ENCODE measurements at regions not wholly inside any gene's neighbourhood (a gene's known extent, or its start where the extent isn't known, plus 50 kb on each side); places are given as distances from the start of the nearest gene placed in this dataset.

GRCh38 chr12:30090258-30090657 is 306.5 kb upstream of the TMTC1 start:
- Mint-ChIP-seq H3K27me3 (ENCODE audit: low read depth) (peaks cover 15% of the 10 kb centered on the region), H3K9me3 (ENCODE audit: low read depth) (no peaks in the 10 kb centered on the region), H3K27ac (ENCODE audit: unreplicated experiment) (no peak overlapping the region), H3K4me1 (ENCODE audit: low read depth) (peaks cover 18% of the 10 kb centered on the region), H3K4me3 (ENCODE audit: unreplicated experiment) (no peak overlapping the region), H3K36me3 (ENCODE audit: low read depth) (peaks cover 2% of the 10 kb centered on the region)
- DNase-seq (ENCODE audit: low spot score), result no peak
- TF ChIP-seq, protein P1, sequence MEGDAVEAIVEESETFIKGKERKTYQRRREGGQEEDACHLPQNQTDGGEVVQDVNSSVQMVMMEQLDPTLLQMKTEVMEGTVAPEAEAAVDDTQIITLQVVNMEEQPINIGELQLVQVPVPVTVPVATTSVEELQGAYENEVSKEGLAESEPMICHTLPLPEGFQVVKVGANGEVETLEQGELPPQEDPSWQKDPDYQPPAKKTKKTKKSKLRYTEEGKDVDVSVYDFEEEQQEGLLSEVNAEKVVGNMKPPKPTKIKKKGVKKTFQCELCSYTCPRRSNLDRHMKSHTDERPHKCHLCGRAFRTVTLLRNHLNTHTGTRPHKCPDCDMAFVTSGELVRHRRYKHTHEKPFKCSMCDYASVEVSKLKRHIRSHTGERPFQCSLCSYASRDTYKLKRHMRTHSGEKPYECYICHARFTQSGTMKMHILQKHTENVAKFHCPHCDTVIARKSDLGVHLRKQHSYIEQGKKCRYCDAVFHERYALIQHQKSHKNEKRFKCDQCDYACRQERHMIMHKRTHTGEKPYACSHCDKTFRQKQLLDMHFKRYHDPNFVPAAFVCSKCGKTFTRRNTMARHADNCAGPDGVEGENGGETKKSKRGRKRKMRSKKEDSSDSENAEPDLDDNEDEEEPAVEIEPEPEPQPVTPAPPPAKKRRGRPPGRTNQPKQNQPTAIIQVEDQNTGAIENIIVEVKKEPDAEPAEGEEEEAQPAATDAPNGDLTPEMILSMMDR (IDR thresholded peaks at IDR 0.05), result no peak

- H3K9me3 Mint-ChIP-seq (ENCODE audit: low read depth), result no peaks in the 10 kb centered on the region
- no peak overlapping the region for H3K27ac Mint-ChIP-seq (ENCODE audit: unreplicated experiment)
- H3K27me3 Mint-ChIP-seq (ENCODE audit: low read depth), result peaks cover 19% of the 10 kb centered on the region
- TF ChIP-seq, protein P1 (IDR thresholded peaks at IDR 0.05), result no peak
- peaks cover 3% of the 10 kb centered on the region for H3K36me3 Mint-ChIP-seq (ENCODE audit: low read depth)
- H3K4me3 Mint-ChIP-seq (ENCODE audit: unreplicated experiment), result no peak overlapping the region
- peaks cover 14% of the 10 kb centered on the region for H3K4me1 Mint-ChIP-seq (ENCODE audit: low read depth)
- no peak for DNase-seq (ENCODE audit: low spot score)
Measured at GRCh38 chr12:30088259-30088995, 304.7 kb upstream of the TMTC1 start.

DNA sequence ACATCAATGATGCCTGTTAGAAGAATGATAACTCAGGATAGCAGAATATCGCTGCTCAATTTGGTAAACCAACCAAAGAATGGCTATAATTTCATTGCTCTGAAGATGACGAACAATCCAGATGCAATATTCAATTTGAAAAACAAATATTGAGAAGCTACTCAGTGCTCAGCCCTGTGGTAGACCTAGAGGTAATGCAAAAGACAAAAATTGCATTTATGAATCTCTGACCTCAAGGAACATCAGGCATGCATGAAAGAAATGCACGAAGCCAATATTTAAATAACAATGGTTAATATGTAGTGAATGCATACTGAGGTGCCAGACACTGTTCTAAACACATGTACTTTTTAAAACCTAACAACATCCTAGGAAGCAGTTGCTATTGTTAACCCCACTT is 298.6 kb upstream of the TMTC1 start:
- H3K36me3 Mint-ChIP-seq (ENCODE audit: low read depth), result peaks cover 3% of the 10 kb centered on the region
- H3K4me3 Mint-ChIP-seq (ENCODE audit: unreplicated experiment), result no peak overlapping the region
- no peak overlapping the region for H3K27ac Mint-ChIP-seq (ENCODE audit: unreplicated experiment)
- TF ChIP-seq, protein P1 (IDR thresholded peaks at IDR 0.05), result no peak
- H3K4me1 Mint-ChIP-seq (ENCODE audit: low read depth), result peaks cover 9% of the 10 kb centered on the region
- no peaks in the 10 kb centered on the region for H3K9me3 Mint-ChIP-seq (ENCODE audit: low read depth)
- peaks cover 35% of the 10 kb centered on the region for H3K27me3 Mint-ChIP-seq (ENCODE audit: low read depth)
- DNase-seq (ENCODE audit: low spot score), result no peak

DNA sequence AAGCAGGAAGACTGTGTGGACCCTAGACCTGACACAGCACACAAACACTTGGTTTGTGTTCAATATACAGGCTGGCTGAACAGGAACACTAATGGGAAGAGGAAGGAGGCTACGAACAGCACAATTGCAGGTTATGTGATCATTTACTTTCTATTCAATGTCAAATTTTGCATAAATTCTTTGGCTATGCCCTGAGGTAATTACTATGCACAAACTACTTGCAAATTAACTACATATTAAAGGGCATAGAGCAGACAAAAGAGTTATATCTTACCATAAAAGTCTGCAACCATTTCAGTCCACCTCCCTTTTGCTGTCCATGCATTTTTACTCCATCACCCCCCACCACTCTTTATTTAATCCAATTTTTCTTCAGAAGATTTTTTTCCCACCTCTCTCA is 291.2 kb upstream of the TMTC1 start:
- peaks cover 22% of the 10 kb centered on the region for H3K27me3 Mint-ChIP-seq (ENCODE audit: low read depth)
- DNase-seq (ENCODE audit: low spot score), result no peak
- no peaks in the 10 kb centered on the region for H3K9me3 Mint-ChIP-seq (ENCODE audit: low read depth)
- no peaks in the 10 kb centered on the region for H3K4me1 Mint-ChIP-seq (ENCODE audit: low read depth)
- H3K4me3 Mint-ChIP-seq (ENCODE audit: unreplicated experiment), result no peak overlapping the region
- no peak overlapping the region for H3K27ac Mint-ChIP-seq (ENCODE audit: unreplicated experiment)
- H3K36me3 Mint-ChIP-seq (ENCODE audit: low read depth), result no peaks in the 10 kb centered on the region
- TF ChIP-seq, protein P1 (IDR thresholded peaks at IDR 0.05), result no peak

- Mint-ChIP-seq H3K36me3 (ENCODE audit: low read depth) (no peaks in the 10 kb centered on the region), H3K9me3 (ENCODE audit: low read depth) (peaks cover 1% of the 10 kb centered on the region), H3K4me1 (ENCODE audit: low read depth) (no peaks in the 10 kb centered on the region), H3K27me3 (ENCODE audit: low read depth) (peaks cover 8% of the 10 kb centered on the region), H3K27ac (ENCODE audit: unreplicated experiment) (no peak overlapping the region), H3K4me3 (ENCODE audit: unreplicated experiment) (no peak overlapping the region)
- no peak for DNase-seq (ENCODE audit: low spot score)
- TF ChIP-seq, protein P1 (IDR thresholded peaks at IDR 0.05), result no peak
Measured at GRCh38 chr12:30072824-30073223, 289.1 kb upstream of the TMTC1 start.
